PC-9 (cell line): ENCODE measurements at regions not wholly inside any gene's neighbourhood (a gene's known extent, or its start where the extent isn't known, plus 50 kb on each side); places are given as distances from the start of the nearest gene placed in this dataset.

Experiments used
- EZH2 ChIP-seq: fragments of 200-600 bp; sonication (generic); IDR thresholded peaks from 2 replicates; pipeline ENCODE4 v1.8.0; 2017; ENCODE audit warnings: antibody characterized with exemption, low read depth
- TF ChIP-seq, protein P1 (sequence below): fragments of 200-600 bp; sonication (generic); conservative IDR thresholded peaks from 2 replicates; pipeline ENCODE4 v1.6.1; 2017; ENCODE audit warnings: mixed run types, antibody characterized with exemption, mild to moderate bottlenecking, moderate library complexity

DNA sequence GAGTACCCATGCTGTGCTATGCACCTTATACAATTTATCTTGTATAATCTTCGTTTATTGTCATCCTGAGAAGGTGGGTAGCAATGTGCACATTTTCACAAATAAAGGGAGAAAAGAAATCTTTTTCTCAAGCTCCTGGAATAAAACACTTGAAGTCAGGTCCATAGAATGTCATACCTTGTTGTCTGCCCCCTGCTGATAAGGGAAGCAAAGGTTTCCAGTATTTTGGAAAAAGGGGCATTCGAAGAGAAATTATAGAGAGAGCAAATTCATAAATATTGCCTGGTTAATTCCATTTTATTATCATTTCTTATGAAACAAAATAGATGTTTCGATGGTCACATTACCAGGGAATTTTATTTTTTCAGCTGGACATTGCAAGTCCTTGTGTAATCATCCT, 277.8 kb downstream of the RAP2B start:
- TF ChIP-seq, protein P1, sequence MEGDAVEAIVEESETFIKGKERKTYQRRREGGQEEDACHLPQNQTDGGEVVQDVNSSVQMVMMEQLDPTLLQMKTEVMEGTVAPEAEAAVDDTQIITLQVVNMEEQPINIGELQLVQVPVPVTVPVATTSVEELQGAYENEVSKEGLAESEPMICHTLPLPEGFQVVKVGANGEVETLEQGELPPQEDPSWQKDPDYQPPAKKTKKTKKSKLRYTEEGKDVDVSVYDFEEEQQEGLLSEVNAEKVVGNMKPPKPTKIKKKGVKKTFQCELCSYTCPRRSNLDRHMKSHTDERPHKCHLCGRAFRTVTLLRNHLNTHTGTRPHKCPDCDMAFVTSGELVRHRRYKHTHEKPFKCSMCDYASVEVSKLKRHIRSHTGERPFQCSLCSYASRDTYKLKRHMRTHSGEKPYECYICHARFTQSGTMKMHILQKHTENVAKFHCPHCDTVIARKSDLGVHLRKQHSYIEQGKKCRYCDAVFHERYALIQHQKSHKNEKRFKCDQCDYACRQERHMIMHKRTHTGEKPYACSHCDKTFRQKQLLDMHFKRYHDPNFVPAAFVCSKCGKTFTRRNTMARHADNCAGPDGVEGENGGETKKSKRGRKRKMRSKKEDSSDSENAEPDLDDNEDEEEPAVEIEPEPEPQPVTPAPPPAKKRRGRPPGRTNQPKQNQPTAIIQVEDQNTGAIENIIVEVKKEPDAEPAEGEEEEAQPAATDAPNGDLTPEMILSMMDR, result peak; percentile 42; the same call in 1 of the 2 replicates
- no peak for TF ChIP-seq EZH2
